ENCODE measurements at regions not wholly inside any gene's neighbourhood (a gene's known extent, or its start where the extent isn't known, plus 50 kb on each side); places are given as distances from the start of the nearest gene placed in this dataset.

DNA sequence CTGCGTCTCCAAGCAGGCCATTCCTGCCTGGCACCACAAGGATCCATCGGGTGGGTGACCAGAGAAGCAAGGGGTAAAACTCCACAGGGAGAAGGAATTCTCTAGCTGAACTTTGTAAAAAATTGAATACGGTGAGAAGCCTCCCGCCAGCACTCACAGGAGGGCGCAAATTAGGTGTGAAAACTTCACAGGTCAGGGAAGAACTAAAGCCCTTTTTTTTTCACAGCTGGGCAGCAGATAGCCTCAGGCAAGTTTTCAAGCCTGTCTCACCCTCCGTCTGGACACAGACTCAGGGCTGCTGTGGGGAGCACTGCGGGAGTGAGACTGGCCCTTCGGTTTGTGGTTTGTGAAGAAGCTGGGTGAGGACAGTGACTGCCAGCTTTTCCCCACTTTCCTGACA, 224.1 kb upstream of the FGF16 start:
- H3K36me3 ChIP-seq (ENCODE audit: insufficient read depth, low read length), result no peaks in the 10 kb centered on the region
- H3F3A ChIP-seq (ENCODE audit: low read depth), result no peaks in the 10 kb centered on the region
- H4K20me1 ChIP-seq (ENCODE audit: insufficient read depth, low read length, poor library complexity, severe bottlenecking), result no peaks in the 10 kb centered on the region
- H3K9me2 ChIP-seq (replicated peaks; ENCODE audit: low read depth, low read length), result no peaks in the 10 kb centered on the region
- H3K4me1 ChIP-seq (ENCODE audit: insufficient read depth, low read length, poor library complexity, severe bottlenecking), result no peaks in the 10 kb centered on the region
- no peaks in the 10 kb centered on the region for H3K79me2 ChIP-seq (ENCODE audit: insufficient read depth, low read length)
- H2AFZ ChIP-seq (ENCODE audit: low read length), result no peak overlapping the region
- no peak for TF ChIP-seq EZH2phosphoT487 (IDR thresholded peaks at IDR 0.05; ENCODE audit: borderline replicate concordance)
- TF ChIP-seq, protein P1, sequence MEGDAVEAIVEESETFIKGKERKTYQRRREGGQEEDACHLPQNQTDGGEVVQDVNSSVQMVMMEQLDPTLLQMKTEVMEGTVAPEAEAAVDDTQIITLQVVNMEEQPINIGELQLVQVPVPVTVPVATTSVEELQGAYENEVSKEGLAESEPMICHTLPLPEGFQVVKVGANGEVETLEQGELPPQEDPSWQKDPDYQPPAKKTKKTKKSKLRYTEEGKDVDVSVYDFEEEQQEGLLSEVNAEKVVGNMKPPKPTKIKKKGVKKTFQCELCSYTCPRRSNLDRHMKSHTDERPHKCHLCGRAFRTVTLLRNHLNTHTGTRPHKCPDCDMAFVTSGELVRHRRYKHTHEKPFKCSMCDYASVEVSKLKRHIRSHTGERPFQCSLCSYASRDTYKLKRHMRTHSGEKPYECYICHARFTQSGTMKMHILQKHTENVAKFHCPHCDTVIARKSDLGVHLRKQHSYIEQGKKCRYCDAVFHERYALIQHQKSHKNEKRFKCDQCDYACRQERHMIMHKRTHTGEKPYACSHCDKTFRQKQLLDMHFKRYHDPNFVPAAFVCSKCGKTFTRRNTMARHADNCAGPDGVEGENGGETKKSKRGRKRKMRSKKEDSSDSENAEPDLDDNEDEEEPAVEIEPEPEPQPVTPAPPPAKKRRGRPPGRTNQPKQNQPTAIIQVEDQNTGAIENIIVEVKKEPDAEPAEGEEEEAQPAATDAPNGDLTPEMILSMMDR (conservative IDR thresholded peaks at IDR 0.05; ENCODE audit: low read length), result no peak
- H3K4me3 ChIP-seq (ENCODE audit: low read length, poor library complexity, severe bottlenecking), result no peak overlapping the region
- no peaks in the 10 kb centered on the region for H3K27me3 ChIP-seq (ENCODE audit: insufficient read depth, low read length, poor library complexity, severe bottlenecking)
- H3K9ac ChIP-seq (ENCODE audit: low read depth, low read length, poor library complexity, severe bottlenecking), result no peak overlapping the region
- H3K9me3 ChIP-seq (ENCODE audit: insufficient read depth, low read depth, low read length), result no peaks in the 10 kb centered on the region
- H3K4me2 ChIP-seq (ENCODE audit: low read depth, low read length, poor library complexity, severe bottlenecking), result no peak overlapping the region

DNA sequence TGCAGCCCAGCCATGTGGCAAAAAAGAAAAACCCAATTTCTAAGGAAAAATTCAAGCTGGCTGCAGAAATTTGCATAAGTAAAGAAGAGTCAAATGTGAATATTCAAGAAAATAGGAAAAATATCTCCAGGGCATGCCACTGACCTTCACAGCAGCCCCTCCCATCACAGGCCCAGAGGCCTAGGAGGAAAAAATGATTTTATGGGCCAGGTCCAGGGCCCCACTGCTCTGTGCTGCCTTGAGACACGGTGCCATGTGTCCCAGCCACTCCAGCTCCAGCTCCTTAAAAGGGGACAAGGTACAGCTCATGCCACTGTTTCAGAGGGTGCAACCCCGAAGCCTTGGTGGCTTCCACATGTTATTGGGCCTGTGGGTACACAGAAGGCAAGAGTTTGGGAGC, 182.7 kb upstream of the FGF16 start:
- no peak overlapping the region for H3K4me2 ChIP-seq (ENCODE audit: low read depth, low read length, poor library complexity, severe bottlenecking)
- no peaks in the 10 kb centered on the region for H3K4me1 ChIP-seq (ENCODE audit: insufficient read depth, low read length, poor library complexity, severe bottlenecking)
- H3K4me3 ChIP-seq (ENCODE audit: low read length, poor library complexity, severe bottlenecking), result no peak overlapping the region
- no peak for TF ChIP-seq EZH2phosphoT487 (IDR thresholded peaks at IDR 0.05; ENCODE audit: borderline replicate concordance)
- no peaks in the 10 kb centered on the region for H3F3A ChIP-seq (ENCODE audit: low read depth)
- H3K9me3 ChIP-seq (ENCODE audit: insufficient read depth, low read depth, low read length), result no peaks in the 10 kb centered on the region
- H3K36me3 ChIP-seq (ENCODE audit: insufficient read depth, low read length), result no peaks in the 10 kb centered on the region
- H3K79me2 ChIP-seq (ENCODE audit: insufficient read depth, low read length), result no peaks in the 10 kb centered on the region
- H3K27me3 ChIP-seq (ENCODE audit: insufficient read depth, low read length, poor library complexity, severe bottlenecking), result no peaks in the 10 kb centered on the region
- H4K20me1 ChIP-seq (ENCODE audit: insufficient read depth, low read length, poor library complexity, severe bottlenecking), result no peaks in the 10 kb centered on the region
- no peaks in the 10 kb centered on the region for H3K9me2 ChIP-seq (replicated peaks; ENCODE audit: low read depth, low read length)
- no peak overlapping the region for H2AFZ ChIP-seq (ENCODE audit: low read length)
- no peak overlapping the region for H3K9ac ChIP-seq (ENCODE audit: low read depth, low read length, poor library complexity, severe bottlenecking)

DNA sequence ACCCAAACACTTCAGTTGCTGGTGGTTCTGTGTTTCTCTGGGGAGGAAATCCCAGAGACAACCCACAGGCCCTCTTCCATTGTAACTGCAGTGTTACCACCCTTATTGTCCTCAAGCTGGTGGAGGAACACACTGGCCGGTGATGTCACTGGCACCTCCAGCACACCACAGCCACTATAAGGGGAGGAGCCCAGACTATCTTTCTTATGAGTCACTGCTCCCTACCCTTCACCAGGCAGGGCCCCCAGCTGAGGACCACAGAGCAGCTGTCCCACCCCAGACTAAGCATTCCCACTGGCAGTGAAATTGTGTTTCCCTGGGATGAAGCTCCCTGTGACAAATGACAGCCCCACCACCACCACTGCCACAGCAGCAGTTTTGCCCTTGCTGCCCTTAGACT, 171.8 kb upstream of the FGF16 start:
- TF ChIP-seq EZH2phosphoT487 (IDR thresholded peaks at IDR 0.05; ENCODE audit: borderline replicate concordance), result no peak
- TF ChIP-seq, protein P1 (conservative IDR thresholded peaks at IDR 0.05; ENCODE audit: low read length), result no peak
- Histone ChIP-seq H3K79me2 (ENCODE audit: insufficient read depth, low read length) (no peaks in the 10 kb centered on the region), H3K9me2 (replicated peaks; ENCODE audit: low read depth, low read length) (no peaks in the 10 kb centered on the region), H2AFZ (ENCODE audit: low read length) (no peak overlapping the region), H3K4me3 (ENCODE audit: low read length, poor library complexity, severe bottlenecking) (no peak overlapping the region), H3K4me2 (ENCODE audit: low read depth, low read length, poor library complexity, severe bottlenecking) (no peak overlapping the region), H3K36me3 (ENCODE audit: insufficient read depth, low read length) (no peaks in the 10 kb centered on the region), H3F3A (ENCODE audit: low read depth) (no peaks in the 10 kb centered on the region), H3K27me3 (ENCODE audit: insufficient read depth, low read length, poor library complexity, severe bottlenecking) (no peaks in the 10 kb centered on the region), H3K9ac (ENCODE audit: low read depth, low read length, poor library complexity, severe bottlenecking) (no peak overlapping the region), H3K9me3 (ENCODE audit: insufficient read depth, low read depth, low read length) (no peaks in the 10 kb centered on the region), H3K4me1 (ENCODE audit: insufficient read depth, low read length, poor library complexity, severe bottlenecking) (no peaks in the 10 kb centered on the region), H4K20me1 (ENCODE audit: insufficient read depth, low read length, poor library complexity, severe bottlenecking) (no peaks in the 10 kb centered on the region)

DNA sequence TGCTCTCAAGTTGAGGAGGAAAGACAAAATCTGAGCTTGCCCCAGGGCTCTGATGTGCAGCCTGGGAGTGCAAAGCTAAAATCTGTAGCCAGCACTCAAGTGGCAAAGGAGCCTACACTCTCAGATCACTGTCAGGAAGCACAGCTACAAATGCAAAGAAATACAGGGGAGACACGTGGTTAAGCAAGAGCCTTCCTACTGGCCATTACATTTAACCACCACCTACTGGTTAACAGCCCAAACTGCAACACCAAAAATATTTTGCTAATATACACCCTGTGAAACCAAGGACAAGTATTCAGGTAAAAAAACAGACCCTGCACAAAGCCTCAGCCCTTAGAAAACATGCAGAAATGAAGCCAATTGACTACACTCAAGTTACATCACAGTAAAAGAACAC, 170.4 kb upstream of the FGF16 start:
- Histone ChIP-seq H3K9me2 (replicated peaks; ENCODE audit: low read depth, low read length) (no peaks in the 10 kb centered on the region), H3K27me3 (ENCODE audit: insufficient read depth, low read length, poor library complexity, severe bottlenecking) (no peaks in the 10 kb centered on the region), H3K36me3 (ENCODE audit: insufficient read depth, low read length) (no peaks in the 10 kb centered on the region), H3F3A (ENCODE audit: low read depth) (no peaks in the 10 kb centered on the region), H3K79me2 (ENCODE audit: insufficient read depth, low read length) (no peaks in the 10 kb centered on the region), H3K4me2 (ENCODE audit: low read depth, low read length, poor library complexity, severe bottlenecking) (no peak overlapping the region), H4K20me1 (ENCODE audit: insufficient read depth, low read length, poor library complexity, severe bottlenecking) (no peaks in the 10 kb centered on the region), H3K9ac (ENCODE audit: low read depth, low read length, poor library complexity, severe bottlenecking) (no peak overlapping the region), H2AFZ (ENCODE audit: low read length) (no peak overlapping the region), H3K4me3 (ENCODE audit: low read length, poor library complexity, severe bottlenecking) (no peak overlapping the region), H3K4me1 (ENCODE audit: insufficient read depth, low read length, poor library complexity, severe bottlenecking) (no peaks in the 10 kb centered on the region), H3K9me3 (ENCODE audit: insufficient read depth, low read depth, low read length) (no peaks in the 10 kb centered on the region)
- TF ChIP-seq, protein P1 (conservative IDR thresholded peaks at IDR 0.05; ENCODE audit: low read length), result 0 out of 2 replicates have a peak, but pooled peaks have one; percentile 16
- no peak for TF ChIP-seq EZH2phosphoT487 (IDR thresholded peaks at IDR 0.05; ENCODE audit: borderline replicate concordance)

Measured in Loucy (cell line).